Pancreas (tissue), 10 donors: ENCODE measurements at regions not wholly inside any gene's neighbourhood (a gene's known extent, or its start where the extent isn't known, plus 50 kb on each side); places are given as distances from the start of the nearest gene placed in this dataset.

Source experiments
- ATAC-seq, 4 donors: fragments of 200-7000 bp; cut with Tn5 transposase; one replicate each; pipeline versions ENCODE4 v1.8.0 to v1.9.1; 2020; ENCODE audit warnings: mild to moderate bottlenecking in 4 of 4, moderate library complexity in 4 of 4
- DNase-seq, 6 donors: peaks; one replicate each; pipeline ENCODE4 v3.0.0-alpha.2; 2020
- FAIRE-seq: peaks from 2 replicates; lab custom pipeline; 2012; peaks lifted over from hg19 to GRCh38; lab: Jason Lieb, UNC
- H3K27ac ChIP-seq, 4 donors: fragments of 200-600 bp; sonication (generic); 1 replicate in 3 of 4; 2 replicates in 1 of 4; pipeline versions ENCODE4 v1.5.0 to v1.8.0; 2020
- H3K27me3 ChIP-seq, 4 donors: fragments of 200-600 bp; one replicate each; pipeline ENCODE4 v1.8.0; 2021
- H3K36me3 ChIP-seq, 3 donors: fragments of 200-600 bp; sonication (generic) in 1 of 3; one replicate each; pipeline versions ENCODE4 v1.5.0 to v1.8.0; 2020 to 2021
- H3K4me1 ChIP-seq, 3 donors: fragments of 200-600 bp; one replicate each; pipeline ENCODE4 v1.8.0; 2021
- H3K4me3 ChIP-seq, 4 donors: fragments of 200-600 bp; sonication (generic) in 2 of 4; one replicate each; pipeline versions ENCODE4 v1.5.0 to v1.8.0; 2020 to 2021
- H3K9me3 ChIP-seq, 4 donors: fragments of 200-600 bp; one replicate each; pipeline ENCODE4 v1.8.0; 2021
- CTCF ChIP-seq, 4 donors: fragments of 200-600 bp; sonication (generic) in 3 of 4; IDR thresholded peaks; one replicate each; pipeline versions ENCODE4 v1.5.0 to v1.8.0; 2021; ENCODE audit warnings: antibody characterized with exemption in 4 of 4
- WGBS, 2 donors: extraction: QIAGEN DNeasy Blood & Tissue Kit; methylation state at CpG; one replicate each; pipeline ENCODE4 v1.1.7; 2013; 5-methylcytosine and 5-hydroxymethylcytosine counted together
- intact Hi-C, 3 donors: fragments of 100-400 bp; cut with DNase I; formaldehyde crosslinking; loops; one replicate each; pipeline versions ENCODE4 v1.11.1 to v1.14.2; 2022
- donor health status: healthy with polysubstance abuse.
- donor health status: DM: no; HTN: no; CAD: no; lungs with moderate emphysema.
- donor health status: DM: no; HTN: no; CAD: no.
- donor health status: control.
- donor health status: control.
- donor health status: Bipolar disorder and iron deficiency.
- donor health status: DM: yes; HTN: yes; CAD: no.
- donor health status: DM: no; HTN: no; CAD: no.
- donor health status: DM: no; HTN: no; CAD: no.
- donor health status: DM: yes; HTN: yes; CAD: no.

- no peak overlapping the region for H3K27ac ChIP-seq
- no peaks in the 10 kb centered on the region for H3K9me3 ChIP-seq
- H3K4me1 ChIP-seq, result no peaks in the 10 kb centered on the region
- H3K36me3 ChIP-seq, result no peaks in the 10 kb centered on the region
- H3K4me3 ChIP-seq, result no peak overlapping the region
- intact Hi-C loops, result no loop called here
- TF ChIP-seq CTCF (IDR thresholded peaks at IDR 0.05), result no peak
- WGBS, 2 donors, result 38 to 49% methylated on average over 2 of the region's 2 CpGs
- DNase-seq (no peak), FAIRE-seq (no peak), ATAC-seq (peak in 2 of 4 donors; percentile 42 to 53)
- peaks cover 0 to 5% (median 2%) of the 10 kb centered on the region in 4 donors for H3K27me3 ChIP-seq
These were observed 74.7 kb downstream of the LLPH start for GRCh38 chr12:66055837-66056319.

DNA sequence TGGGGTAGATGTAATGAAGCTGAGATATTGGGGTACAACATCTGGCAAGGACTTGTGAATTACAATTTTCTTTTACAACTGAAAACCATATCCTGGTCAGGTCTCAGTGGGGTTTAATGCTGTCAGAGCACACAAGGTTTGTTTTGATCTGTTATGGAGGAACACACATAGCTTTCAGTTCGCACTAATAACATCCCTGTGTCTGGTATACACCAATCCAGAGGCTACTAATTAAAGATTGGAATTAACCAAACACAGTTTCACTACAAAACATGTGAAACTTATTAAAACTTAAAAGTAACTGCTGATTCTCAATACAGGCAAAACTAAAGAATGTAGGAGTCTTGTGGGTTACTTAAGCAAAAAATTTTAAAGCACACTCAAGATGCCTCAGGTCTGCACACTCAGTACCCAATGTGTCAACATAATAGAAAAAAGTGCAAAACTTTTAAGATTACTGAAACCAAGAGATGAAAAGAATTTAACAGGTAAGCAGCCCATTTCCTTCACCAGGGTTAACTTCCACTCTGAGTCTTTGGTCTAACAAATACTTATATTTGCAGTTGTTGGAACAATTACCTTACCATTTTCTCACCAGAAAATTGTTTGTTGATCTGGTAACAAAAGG, 77.4 kb downstream of the LLPH start:
- Histone ChIP-seq H3K27me3 (peaks cover 0 to 5% (median 2%) of the 10 kb centered on the region in 4 donors), H3K9me3 (no peaks in the 10 kb centered on the region), H3K4me1 (no peaks in the 10 kb centered on the region), H3K36me3 (no peaks in the 10 kb centered on the region), H3K4me3 (no peak overlapping the region), H3K27ac (no peak overlapping the region)
- WGBS, 2 donors, result 92 to 95% methylated on average over 1 of the region's 1 CpG
- TF ChIP-seq CTCF (IDR thresholded peaks at IDR 0.05), result no peak
- intact Hi-C loops, result no loop called here
- no peak for ATAC-seq
- DNase-seq, result no peak
- no peak for FAIRE-seq

GRCh38 chr12:66051361-66051760, 79.2 kb downstream of the LLPH start:
- Histone ChIP-seq H3K4me1 (no peaks in the 10 kb centered on the region), H3K27ac (no peak overlapping the region), H3K4me3 (no peak overlapping the region), H3K36me3 (no peaks in the 10 kb centered on the region), H3K27me3 (peaks cover 0 to 5% (median 2%) of the 10 kb centered on the region in 4 donors), H3K9me3 (no peaks in the 10 kb centered on the region)
- no peak for TF ChIP-seq CTCF (IDR thresholded peaks at IDR 0.05)
- 76 to 83% methylated on average over 4 of the region's 4 CpGs for WGBS, 2 donors
- no peak for DNase-seq
- intact Hi-C loops, result no loop called here
- ATAC-seq, result no peak
- FAIRE-seq, result no peak

DNA sequence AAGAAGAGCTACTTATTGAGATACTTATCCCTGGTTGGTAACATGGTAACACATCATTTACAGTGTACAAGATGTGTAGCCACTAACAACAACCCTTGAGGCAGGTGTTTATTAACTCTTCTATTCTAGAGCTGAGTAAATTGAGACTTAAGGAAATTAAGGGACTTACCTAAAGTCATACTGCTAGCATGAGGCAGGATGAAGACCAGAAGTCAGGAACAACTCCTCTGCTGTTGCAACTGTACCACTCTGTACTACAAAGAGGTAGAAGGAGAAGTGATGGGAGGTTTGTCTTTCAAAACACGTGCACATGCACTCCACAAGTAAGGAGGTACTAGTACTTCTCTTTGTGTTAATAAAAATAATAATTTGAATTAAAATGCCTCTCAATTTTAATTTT, 79.9 kb downstream of the LLPH start:
- DNase-seq (no peak), FAIRE-seq (no peak)

More for the DNA sequence above, 79.9 kb downstream of the LLPH start:
- no peak overlapping the region for H3K27ac ChIP-seq
- intact Hi-C loops, result no loop called here
- TF ChIP-seq CTCF (IDR thresholded peaks at IDR 0.05), result no peak
- H3K27me3 ChIP-seq, result peaks cover 0 to 5% (median 2%) of the 10 kb centered on the region in 4 donors
- WGBS, 2 donors, result 77 to 90% methylated on average over 1 of the region's 1 CpG
- no peaks in the 10 kb centered on the region for H3K36me3 ChIP-seq
- H3K4me3 ChIP-seq, result no peak overlapping the region
- H3K9me3 ChIP-seq, result no peaks in the 10 kb centered on the region
- ATAC-seq, result no peak
- no peaks in the 10 kb centered on the region for H3K4me1 ChIP-seq
